ENCODE measurements at regions not wholly inside any gene's neighbourhood (a gene's known extent, or its start where the extent isn't known, plus 50 kb on each side); places are given as distances from the start of the nearest gene placed in this dataset.

GRCh38 chr3:189401196-189401595 lies 229.4 kb downstream of the TPRG1 start:
- WGBS, 2 experiments (ENCODE audit: extremely low coverage in 2 of 2, insufficient read length in 1 of 2), result no CpG with 5 or more reads among the region's 2 CpGs
- Histone ChIP-seq H3K4me3 (ENCODE audit: insufficient read depth, low read depth, low read length) (no peak overlapping the region), H3K23ac (ENCODE audit: low read depth, low read length) (no peak overlapping the region), H3K4ac (ENCODE audit: low read depth, low read length) (no peak overlapping the region), H2BK15ac (ENCODE audit: low read depth, low read length) (no peak overlapping the region), H3K36me3 (ENCODE audit: control insufficient read depth, insufficient read depth, low read length) (no peaks in the 10 kb centered on the region), H3K4me1 (ENCODE audit: control insufficient read depth, insufficient read depth, low read length) (no peaks in the 10 kb centered on the region), H3K9me3 (ENCODE audit: control insufficient read depth, insufficient read depth, low read length) (no peaks in the 10 kb centered on the region), H3K4me2 (ENCODE audit: low read depth, low read length) (no peak overlapping the region), H3K14ac (replicated peaks; ENCODE audit: low read depth, low read length) (no peak overlapping the region), H4K20me1 (ENCODE audit: insufficient read depth, low read length) (no peaks in the 10 kb centered on the region), H3K18ac (ENCODE audit: low read depth, low read length) (no peak overlapping the region), H3K56ac (ENCODE audit: extremely low read depth, insufficient read depth, low read length) (no peak overlapping the region), H3K27me3 (ENCODE audit: control insufficient read depth, insufficient read depth, low read length) (no peaks in the 10 kb centered on the region), H3K9ac (ENCODE audit: low read depth, low read length) (no peak overlapping the region), H2AK5ac (ENCODE audit: low read depth, low read length) (no peak overlapping the region), H4K5ac (ENCODE audit: low read depth, low read length) (no peak overlapping the region), H4K91ac (ENCODE audit: insufficient read depth, low read depth, low read length) (no peak overlapping the region), H3K9me1 (ENCODE audit: insufficient read depth, low read length) (no peaks in the 10 kb centered on the region), H2BK120ac (ENCODE audit: low read depth, low read length) (no peak overlapping the region), H2AK9ac (replicated peaks; ENCODE audit: low read depth, low read length, poor library complexity) (no peak overlapping the region), H2BK20ac (ENCODE audit: low read depth, low read length) (no peak overlapping the region), H3K27ac (ENCODE audit: insufficient read depth, low read length) (no peak overlapping the region), H2AFZ (replicated peaks; ENCODE audit: low read length, poor library complexity) (no peak overlapping the region), H3K79me1 (ENCODE audit: low read depth in 1 of 2, low read length in 2 of 2) (no peaks in the 10 kb centered on the region), H2BK5ac (ENCODE audit: low read depth, low read length, poor library complexity, severe bottlenecking) (no peak overlapping the region), H4K8ac (ENCODE audit: low read depth in 2 of 2, low read length in 2 of 2) (no peak overlapping the region)
- BruUV-seq (replicated peaks), result no TSS peak
- dilution Hi-C loops (cut with HindIII; ENCODE audit: low sequenced_read_pairs, unreplicated experiment), result no loop called here
- intact Hi-C loops (cut with micrococcal nuclease), result no loop called here
- ATAC-seq (ENCODE audit: low read depth) (no peak), DNase-seq (no peak)
- in situ Hi-C loops (cut with MboI; ENCODE audit: low sequenced_read_pairs), result no loop called here
- no peak for TF ChIP-seq MAZ (IDR thresholded peaks at IDR 0.05; ENCODE audit: borderline replicate concordance, low read depth, low read length)
- TF ChIP-seq ELK1 (IDR thresholded peaks at IDR 0.05; ENCODE audit: borderline replicate concordance, low read depth, low read length), result no peak
- no peak for TF ChIP-seq RCOR1 (IDR thresholded peaks at IDR 0.05; ENCODE audit: insufficient replicate concordance, low read length)
- TF ChIP-seq POLR2A (IDR thresholded peaks at IDR 0.05; ENCODE audit: low read depth, low read length), result no peak
- no peak for TF ChIP-seq CTCF (conservative IDR thresholded peaks at IDR 0.05; ENCODE audit: low read depth, low read length)
- TF ChIP-seq SMC3 (IDR thresholded peaks at IDR 0.05; ENCODE audit: low read depth, low read length), result no peak
- TF ChIP-seq CHD1 (IDR thresholded peaks at IDR 0.05; ENCODE audit: low read depth, low read length), result no peak
- TF ChIP-seq MAFK (IDR thresholded peaks at IDR 0.05; ENCODE audit: low read depth, low read length), result no peak
- TF ChIP-seq NFE2L2 (IDR thresholded peaks at IDR 0.05; ENCODE audit: low read depth, low read length), result no peak
- no peak for TF ChIP-seq RAD21 (IDR thresholded peaks at IDR 0.05; ENCODE audit: low read length)
- TF ChIP-seq BHLHE40 (IDR thresholded peaks at IDR 0.05; ENCODE audit: low read depth, low read length), result no peak
- no peak for TF ChIP-seq MXI1 (IDR thresholded peaks at IDR 0.05; ENCODE audit: borderline replicate concordance, low read depth, low read length)
- no peak for TF ChIP-seq USF2 (IDR thresholded peaks at IDR 0.05; ENCODE audit: low read depth, low read length)
- no peak for TF ChIP-seq CEBPB (IDR thresholded peaks at IDR 0.05; ENCODE audit: low read depth, low read length)
- no peak for TF ChIP-seq RFX5 (IDR thresholded peaks at IDR 0.05; ENCODE audit: low read depth, low read length)
- POLR2A ChIA-PET (ENCODE audit: unreplicated experiment), result no interaction called here
- CTCF ChIA-PET, result no interaction called here
